OCI-LY1 (cell line): ENCODE measurements at regions not wholly inside any gene's neighbourhood (a gene's known extent, or its start where the extent isn't known, plus 50 kb on each side); places are given as distances from the start of the nearest gene placed in this dataset.

Experiments
- H2AFZ ChIP-seq: fragments of 200-600 bp; sonication (generic), shearing (Covaris generic); 2 replicates; pipeline ENCODE4 v1.6.0; 2014; ENCODE audit warnings: antibody characterized with exemption, mild to moderate bottlenecking, low read length
- H3F3A ChIP-seq: fragments of 200-600 bp; sonication (generic), shearing (Covaris generic); 2 replicates; pipeline ENCODE4 v1.6.0; 2014; ENCODE audit warnings: mild to moderate bottlenecking, antibody characterized with exemption, low read length, moderate library complexity; ENCODE audit not compliant: insufficient read depth
- H3K27ac ChIP-seq: fragments of 200-600 bp; sonication (generic); 2 replicates; pipeline ENCODE4 v1.5.1; 2014; ENCODE audit warnings: low read length, mixed run types, mild to moderate bottlenecking, low read depth; ENCODE audit not compliant: poor library complexity, severe bottlenecking
- H3K27me3 ChIP-seq: fragments of 200-600 bp; sonication (generic); 2 replicates; pipeline ENCODE4 v1.6.0; 2014; ENCODE audit warnings: antibody characterized with exemption, mild to moderate bottlenecking, low read length, moderate library complexity; ENCODE audit not compliant: insufficient read depth
- H3K36me3 ChIP-seq: fragments of 200-600 bp; sonication (generic); 2 replicates; pipeline ENCODE4 v1.6.1; 2014; ENCODE audit warnings: mild to moderate bottlenecking, antibody characterized with exemption, low read length, moderate library complexity, mixed read lengths; ENCODE audit not compliant: insufficient read depth
- H3K4me1 ChIP-seq: fragments of 200-600 bp; sonication (generic); 2 replicates; pipeline ENCODE4 v1.5.1; 2014; ENCODE audit warnings: mild to moderate bottlenecking, low read length, moderate library complexity; ENCODE audit not compliant: insufficient read depth, severe bottlenecking
- H3K4me2 ChIP-seq: fragments of 200-600 bp; sonication (generic), shearing (Covaris generic); 2 replicates; pipeline ENCODE4 v1.6.1; 2014; ENCODE audit warnings: low read length
- H3K4me3 ChIP-seq: fragments of 200-600 bp; sonication (generic); 2 replicates; pipeline ENCODE4 v1.5.1; 2014; ENCODE audit warnings: low read length, low read depth, mild to moderate bottlenecking, mixed read lengths; ENCODE audit not compliant: poor library complexity, severe bottlenecking
- H3K79me2 ChIP-seq: fragments of 200-600 bp; shearing (Covaris generic); 2 replicates; pipeline ENCODE4 v1.6.1; 2016; ENCODE audit warnings: mixed run types, low read length, mixed read lengths; ENCODE audit not compliant: insufficient read depth
- H3K9ac ChIP-seq: fragments of 200-600 bp; sonication (generic), shearing (Covaris generic); 2 replicates; pipeline ENCODE4 v1.6.1; 2014; ENCODE audit warnings: mild to moderate bottlenecking, low read length, mixed read lengths
- H3K9me2 ChIP-seq: fragments of 200-600 bp; sonication (generic), shearing (Covaris generic); 2 replicates; pipeline ENCODE4 v1.6.1; 2014; ENCODE audit warnings: low read depth, mild to moderate bottlenecking, low read length, mixed read lengths
- H3K9me3 ChIP-seq: fragments of 200-600 bp; shearing (Covaris generic); 2 replicates; pipeline ENCODE4 v1.6.1; 2014; ENCODE audit warnings: low read length, mixed read lengths
- H4K20me1 ChIP-seq: fragments of 200-600 bp; sonication (generic), shearing (Covaris generic); 2 replicates; pipeline ENCODE4 v1.6.0; 2016; ENCODE audit warnings: mild to moderate bottlenecking, low read length; ENCODE audit not compliant: insufficient read depth
- EZH2 ChIP-seq: fragments of 200-600 bp; sonication (generic), shearing (Covaris generic); IDR thresholded peaks from 2 replicates; pipeline ENCODE4 v1.8.0; 2017; ENCODE audit warnings: borderline replicate concordance, mixed run types, mild to moderate bottlenecking, antibody characterized with exemption, low read length, moderate library complexity, mixed read lengths
- TF ChIP-seq, protein P1 (sequence below): fragments of 200-600 bp; sonication (generic), shearing (Covaris generic); IDR thresholded peaks from 2 replicates; pipeline ENCODE4 v1.5.1; 2017; ENCODE audit warnings: mild to moderate bottlenecking, antibody characterized with exemption, low read length, moderate library complexity, mixed read lengths

DNA sequence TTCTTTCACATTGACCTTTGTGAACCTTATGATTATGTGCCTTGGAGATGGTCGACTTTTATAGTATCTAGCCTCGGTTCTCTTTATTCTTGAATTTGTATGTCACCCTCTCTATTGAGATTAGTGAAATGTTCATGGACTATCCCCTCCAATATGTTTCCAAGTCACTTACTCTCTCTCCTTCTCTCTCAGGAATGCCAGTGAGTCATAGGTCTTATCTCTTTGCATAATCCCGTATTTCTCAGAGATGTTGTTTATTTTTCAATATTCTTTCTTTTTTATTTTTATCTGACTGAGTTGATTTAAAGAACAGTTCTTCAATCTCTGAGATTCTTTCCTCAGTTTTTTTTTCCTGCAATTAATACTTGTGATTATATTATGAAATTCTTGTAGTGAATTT, 411.6 kb upstream of the CADM2 start:
- Histone ChIP-seq H4K20me1 (no peaks in the 10 kb centered on the region), H3K9me3 (no peaks in the 10 kb centered on the region), H3K36me3 (no peaks in the 10 kb centered on the region), H2AFZ (no peak overlapping the region), H3K79me2 (no peaks in the 10 kb centered on the region), H3F3A (no peaks in the 10 kb centered on the region), H3K4me3 (no peak overlapping the region), H3K4me2 (no peak overlapping the region), H3K27me3 (no peaks in the 10 kb centered on the region), H3K9ac (no peak overlapping the region), H3K27ac (no peak overlapping the region), H3K9me2 (no peaks in the 10 kb centered on the region), H3K4me1 (no peaks in the 10 kb centered on the region)
- no peak for TF ChIP-seq EZH2
- TF ChIP-seq, protein P1, sequence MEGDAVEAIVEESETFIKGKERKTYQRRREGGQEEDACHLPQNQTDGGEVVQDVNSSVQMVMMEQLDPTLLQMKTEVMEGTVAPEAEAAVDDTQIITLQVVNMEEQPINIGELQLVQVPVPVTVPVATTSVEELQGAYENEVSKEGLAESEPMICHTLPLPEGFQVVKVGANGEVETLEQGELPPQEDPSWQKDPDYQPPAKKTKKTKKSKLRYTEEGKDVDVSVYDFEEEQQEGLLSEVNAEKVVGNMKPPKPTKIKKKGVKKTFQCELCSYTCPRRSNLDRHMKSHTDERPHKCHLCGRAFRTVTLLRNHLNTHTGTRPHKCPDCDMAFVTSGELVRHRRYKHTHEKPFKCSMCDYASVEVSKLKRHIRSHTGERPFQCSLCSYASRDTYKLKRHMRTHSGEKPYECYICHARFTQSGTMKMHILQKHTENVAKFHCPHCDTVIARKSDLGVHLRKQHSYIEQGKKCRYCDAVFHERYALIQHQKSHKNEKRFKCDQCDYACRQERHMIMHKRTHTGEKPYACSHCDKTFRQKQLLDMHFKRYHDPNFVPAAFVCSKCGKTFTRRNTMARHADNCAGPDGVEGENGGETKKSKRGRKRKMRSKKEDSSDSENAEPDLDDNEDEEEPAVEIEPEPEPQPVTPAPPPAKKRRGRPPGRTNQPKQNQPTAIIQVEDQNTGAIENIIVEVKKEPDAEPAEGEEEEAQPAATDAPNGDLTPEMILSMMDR, result no peak

DNA sequence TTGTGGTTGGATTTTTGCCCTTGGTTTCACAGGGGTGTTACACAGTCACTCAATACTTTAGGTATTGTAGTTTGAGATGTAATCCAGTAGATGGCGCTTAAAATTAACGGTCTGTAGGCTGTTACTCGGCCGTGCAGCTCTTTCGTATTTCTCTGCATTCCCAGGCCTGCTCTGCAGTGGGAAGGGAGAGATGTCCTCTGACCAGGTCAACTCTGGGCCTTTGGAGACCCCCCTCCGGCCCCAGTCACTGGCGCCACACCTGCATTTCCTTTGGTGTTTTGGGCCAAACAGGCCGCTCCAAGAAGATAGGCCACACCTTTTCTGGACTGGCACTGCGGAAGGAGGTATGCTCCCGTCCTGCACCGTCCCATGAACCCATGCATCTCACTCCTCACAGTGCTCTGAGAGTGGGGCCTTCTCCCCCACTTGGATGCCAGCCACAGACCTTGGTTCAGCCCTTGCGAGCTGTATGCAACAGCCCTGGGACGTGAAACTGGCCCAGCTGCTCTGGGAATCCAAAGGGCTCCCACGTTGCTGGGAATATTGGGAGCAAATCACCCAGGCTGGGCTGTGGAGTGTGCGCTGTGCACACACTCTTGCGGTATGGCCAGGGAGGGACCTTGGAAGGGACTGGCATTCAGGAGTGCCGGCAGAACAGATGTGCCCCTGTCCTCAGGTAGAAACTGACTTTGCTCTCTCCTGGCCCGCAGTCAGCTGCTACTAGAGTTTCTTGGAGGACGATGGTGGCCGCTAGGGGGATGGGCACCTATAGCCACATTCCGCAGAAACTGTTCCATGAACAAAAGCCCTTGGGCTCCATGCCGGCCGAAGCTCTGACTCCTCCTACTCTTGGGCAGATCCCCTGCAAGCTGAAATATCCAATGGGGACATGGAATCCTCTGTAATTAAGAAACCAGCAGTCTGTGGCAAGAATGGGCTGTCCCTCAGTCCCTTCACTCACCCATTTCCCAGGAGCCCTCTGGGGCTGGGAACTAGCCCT, 410.5 kb upstream of the CADM2 start:
- Histone ChIP-seq H3K9me3 (no peaks in the 10 kb centered on the region), H3K9ac (no peak overlapping the region), H3K36me3 (no peaks in the 10 kb centered on the region), H3K4me3 (no peak overlapping the region), H3F3A (no peaks in the 10 kb centered on the region), H3K9me2 (no peaks in the 10 kb centered on the region), H3K4me2 (no peak overlapping the region), H2AFZ (no peak overlapping the region), H3K27ac (no peak overlapping the region), H3K27me3 (no peaks in the 10 kb centered on the region), H3K4me1 (no peaks in the 10 kb centered on the region), H3K79me2 (no peaks in the 10 kb centered on the region), H4K20me1 (no peaks in the 10 kb centered on the region)
- TF ChIP-seq EZH2, result no peak
- TF ChIP-seq, protein P1, result peak; percentile 63

DNA sequence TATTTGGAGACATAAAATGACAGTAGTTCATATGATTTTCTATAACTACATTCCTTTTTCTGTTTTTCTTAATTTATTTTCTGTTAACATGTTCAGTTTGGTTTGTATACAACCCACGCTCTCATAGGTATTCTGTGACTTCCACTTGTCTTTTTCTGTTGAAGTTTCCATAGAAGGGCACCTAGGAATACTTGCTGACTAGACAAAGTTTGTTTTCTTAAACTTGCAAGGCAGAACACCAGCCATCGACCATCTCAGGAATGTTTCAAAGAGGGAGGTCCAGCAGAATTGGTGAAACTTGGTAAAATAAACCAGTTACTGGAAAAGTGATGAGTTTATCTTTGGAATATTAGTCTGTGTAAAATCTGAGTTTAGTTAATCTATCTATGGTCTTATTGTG, 403.2 kb upstream of the CADM2 start:
- Histone ChIP-seq H3K27me3 (no peaks in the 10 kb centered on the region), H3K4me1 (no peaks in the 10 kb centered on the region), H3K9me3 (no peaks in the 10 kb centered on the region), H3K36me3 (no peaks in the 10 kb centered on the region), H3K27ac (no peak overlapping the region), H4K20me1 (no peaks in the 10 kb centered on the region), H3K79me2 (no peaks in the 10 kb centered on the region), H2AFZ (no peak overlapping the region), H3K9me2 (no peaks in the 10 kb centered on the region), H3K4me2 (no peak overlapping the region), H3K9ac (no peak overlapping the region), H3F3A (no peaks in the 10 kb centered on the region), H3K4me3 (no peak overlapping the region)
- TF ChIP-seq EZH2, result no peak
- TF ChIP-seq, protein P1, result no peak
